ENCODE measurements at regions not wholly inside any gene's neighbourhood (a gene's known extent, or its start where the extent isn't known, plus 50 kb on each side); places are given as distances from the start of the nearest gene placed in this dataset.

DNA sequence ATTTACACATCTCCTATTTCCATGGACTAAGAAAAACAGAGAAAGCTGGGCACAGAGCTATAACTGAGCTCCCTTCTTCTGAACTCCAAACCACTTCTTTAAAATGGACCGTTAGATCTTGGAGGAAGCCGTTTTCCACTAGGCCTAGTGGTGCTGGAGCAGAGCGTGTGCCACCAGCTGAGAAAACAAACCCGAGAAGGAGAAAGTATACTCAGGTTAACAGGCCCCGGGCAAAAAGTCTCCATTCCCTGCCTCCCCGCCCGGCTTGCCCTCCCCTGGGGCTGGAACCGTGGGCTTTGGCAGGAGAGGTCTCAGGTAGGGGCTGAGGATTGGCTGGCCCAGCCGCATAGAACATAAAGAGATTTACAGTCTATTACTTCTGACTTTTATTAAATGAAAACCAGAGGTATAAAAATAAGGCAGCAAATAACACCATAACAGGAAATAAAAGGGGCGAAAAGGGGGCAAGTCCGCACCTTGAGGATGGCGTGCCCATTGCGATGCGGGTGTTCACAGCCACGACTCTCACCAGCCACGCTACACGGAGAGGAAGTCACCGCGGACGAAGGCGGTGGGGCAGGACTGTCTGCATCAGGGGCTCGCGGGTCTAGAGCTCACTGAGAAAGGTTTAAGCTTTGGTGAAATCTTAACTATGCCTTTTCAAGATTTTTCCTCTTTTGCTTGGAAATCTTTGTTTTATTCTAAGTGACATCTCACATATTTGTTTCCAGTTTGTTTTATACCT, 191.2 kb upstream of the GMDS start:
- no peak overlapping the region for H3K4me3 ChIP-seq (ENCODE audit: low read depth, low read length)
- no peak for DNase-seq (ENCODE audit: low read depth)
- TF ChIP-seq, protein P1, sequence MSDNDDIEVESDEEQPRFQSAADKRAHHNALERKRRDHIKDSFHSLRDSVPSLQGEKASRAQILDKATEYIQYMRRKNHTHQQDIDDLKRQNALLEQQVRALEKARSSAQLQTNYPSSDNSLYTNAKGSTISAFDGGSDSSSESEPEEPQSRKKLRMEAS (IDR thresholded peaks at IDR 0.05; ENCODE audit: low read depth, low read length), result no peak
- TF ChIP-seq MYC (IDR thresholded peaks at IDR 0.05; ENCODE audit: low read depth, low read length), result no peak
- TF ChIP-seq, protein P2, sequence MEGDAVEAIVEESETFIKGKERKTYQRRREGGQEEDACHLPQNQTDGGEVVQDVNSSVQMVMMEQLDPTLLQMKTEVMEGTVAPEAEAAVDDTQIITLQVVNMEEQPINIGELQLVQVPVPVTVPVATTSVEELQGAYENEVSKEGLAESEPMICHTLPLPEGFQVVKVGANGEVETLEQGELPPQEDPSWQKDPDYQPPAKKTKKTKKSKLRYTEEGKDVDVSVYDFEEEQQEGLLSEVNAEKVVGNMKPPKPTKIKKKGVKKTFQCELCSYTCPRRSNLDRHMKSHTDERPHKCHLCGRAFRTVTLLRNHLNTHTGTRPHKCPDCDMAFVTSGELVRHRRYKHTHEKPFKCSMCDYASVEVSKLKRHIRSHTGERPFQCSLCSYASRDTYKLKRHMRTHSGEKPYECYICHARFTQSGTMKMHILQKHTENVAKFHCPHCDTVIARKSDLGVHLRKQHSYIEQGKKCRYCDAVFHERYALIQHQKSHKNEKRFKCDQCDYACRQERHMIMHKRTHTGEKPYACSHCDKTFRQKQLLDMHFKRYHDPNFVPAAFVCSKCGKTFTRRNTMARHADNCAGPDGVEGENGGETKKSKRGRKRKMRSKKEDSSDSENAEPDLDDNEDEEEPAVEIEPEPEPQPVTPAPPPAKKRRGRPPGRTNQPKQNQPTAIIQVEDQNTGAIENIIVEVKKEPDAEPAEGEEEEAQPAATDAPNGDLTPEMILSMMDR (IDR thresholded peaks at IDR 0.05; ENCODE audit: low read depth, low read length), result no peak
- TF ChIP-seq POLR2A (IDR thresholded peaks at IDR 0.05; ENCODE audit: extremely low read depth, insufficient read length), result no peak

DNA sequence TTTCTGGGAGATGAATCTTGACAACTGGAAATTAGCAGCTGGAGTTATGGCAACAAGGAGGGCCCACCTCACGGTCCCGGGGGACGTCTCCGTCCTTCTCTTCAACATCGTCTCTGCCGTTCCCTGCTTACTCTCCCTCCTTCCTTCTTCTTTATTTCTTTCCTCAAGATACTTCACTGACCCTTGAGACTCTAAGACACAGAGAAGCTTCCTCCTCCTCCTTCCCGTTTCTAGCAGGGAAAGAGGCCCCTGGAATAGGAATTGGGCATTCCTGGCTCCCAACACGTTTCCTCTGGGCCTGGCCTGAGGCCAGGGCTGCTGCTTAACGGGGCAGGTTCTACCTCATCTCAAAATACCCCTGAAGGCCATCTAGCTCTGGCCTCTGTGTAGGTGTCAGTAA, 189.9 kb upstream of the GMDS start:
- TF ChIP-seq MYC (IDR thresholded peaks at IDR 0.05; ENCODE audit: low read depth, low read length) (no peak), POLR2A (IDR thresholded peaks at IDR 0.05; ENCODE audit: extremely low read depth, insufficient read length) (no peak)
- TF ChIP-seq, protein P1 (IDR thresholded peaks at IDR 0.05; ENCODE audit: low read depth, low read length), result no peak
- TF ChIP-seq, protein P2 (IDR thresholded peaks at IDR 0.05; ENCODE audit: low read depth, low read length), result no peak
- no peak overlapping the region for H3K4me3 ChIP-seq (ENCODE audit: low read depth, low read length)
- no peak for DNase-seq (ENCODE audit: low read depth)

DNA sequence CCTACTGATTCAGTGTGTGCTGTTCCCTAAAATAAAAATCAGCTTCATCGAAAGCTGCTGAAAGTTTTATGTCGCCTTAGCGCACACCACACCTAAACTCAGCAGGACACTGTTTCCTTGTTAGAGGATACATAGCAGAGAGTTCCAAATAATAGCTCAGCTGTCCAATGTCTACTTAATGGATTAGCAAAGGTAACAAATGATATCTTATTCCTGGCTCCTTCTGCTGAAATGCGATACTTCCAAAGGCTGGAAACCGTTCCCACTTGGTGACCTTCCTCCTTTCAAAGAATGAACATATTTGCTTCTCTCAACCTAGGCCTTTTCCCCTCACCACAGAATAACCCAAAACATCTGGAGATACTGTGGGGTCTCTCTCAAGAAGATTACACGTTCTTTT, 189.5 kb upstream of the GMDS start:
- no peak for TF ChIP-seq MYC (IDR thresholded peaks at IDR 0.05; ENCODE audit: low read depth, low read length)
- TF ChIP-seq, protein P2 (IDR thresholded peaks at IDR 0.05; ENCODE audit: low read depth, low read length), result no peak
- TF ChIP-seq, protein P1 (IDR thresholded peaks at IDR 0.05; ENCODE audit: low read depth, low read length), result no peak
- no peak for TF ChIP-seq POLR2A (IDR thresholded peaks at IDR 0.05; ENCODE audit: extremely low read depth, insufficient read length)
- no peak for DNase-seq (ENCODE audit: low read depth)

DNA sequence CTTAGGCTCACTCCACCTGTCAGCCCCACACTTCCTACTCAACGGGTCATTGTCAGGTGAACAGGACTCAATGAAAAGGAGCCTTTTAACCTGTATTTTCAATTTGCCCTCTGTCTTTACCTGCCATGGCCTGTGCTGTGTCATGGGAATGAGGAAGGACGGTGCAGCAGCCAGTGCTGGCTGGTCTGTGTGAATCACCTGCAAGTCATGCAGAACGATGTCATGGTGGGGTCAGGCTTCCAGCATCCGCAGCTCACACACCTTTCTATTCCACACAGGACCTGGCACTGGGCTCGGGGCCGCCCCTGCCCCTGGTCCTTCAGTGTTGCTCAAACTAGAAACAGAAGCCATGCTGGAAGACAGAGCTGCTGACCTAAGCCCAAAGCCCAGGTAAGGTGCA, 188.7 kb upstream of the GMDS start:
- TF ChIP-seq MYC (IDR thresholded peaks at IDR 0.05; ENCODE audit: low read depth, low read length), result no peak
- DNase-seq (ENCODE audit: low read depth), result no peak
- H3K4me3 ChIP-seq (ENCODE audit: low read depth, low read length), result no peak overlapping the region

More for the DNA sequence above, 189.5 kb upstream of the GMDS start:
- H3K4me3 ChIP-seq (ENCODE audit: low read depth, low read length), result no peak overlapping the region

DNA sequence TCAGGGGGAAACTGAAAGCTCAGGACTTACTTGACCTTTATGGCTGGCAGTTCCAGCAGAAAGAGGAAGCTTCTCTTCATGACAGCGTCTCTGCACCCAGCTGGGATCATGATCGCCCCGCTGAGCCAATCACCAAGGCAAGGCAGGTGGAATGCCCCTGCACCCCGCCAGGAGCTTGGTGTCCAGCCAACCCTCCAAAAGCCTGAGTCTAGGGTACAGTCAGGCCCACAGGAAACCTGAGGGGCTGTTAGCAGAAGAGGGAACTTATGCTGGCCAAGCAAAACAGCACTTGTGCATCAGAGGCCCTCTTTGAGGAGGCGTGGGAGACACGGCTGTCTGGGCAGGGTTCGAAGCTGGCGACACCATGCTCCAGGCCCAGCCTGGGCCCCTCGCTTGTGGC, 188.3 kb upstream of the GMDS start:
- TF ChIP-seq MYC (IDR thresholded peaks at IDR 0.05; ENCODE audit: low read depth, low read length) (no peak), POLR2A (IDR thresholded peaks at IDR 0.05; ENCODE audit: extremely low read depth, insufficient read length) (no peak)
- TF ChIP-seq, protein P1 (IDR thresholded peaks at IDR 0.05; ENCODE audit: low read depth, low read length), result no peak
- TF ChIP-seq, protein P2 (IDR thresholded peaks at IDR 0.05; ENCODE audit: low read depth, low read length), result no peak
- H3K4me3 ChIP-seq (ENCODE audit: low read depth, low read length), result no peak overlapping the region
- peak; percentile 73 for DNase-seq (ENCODE audit: low read depth)

DNA sequence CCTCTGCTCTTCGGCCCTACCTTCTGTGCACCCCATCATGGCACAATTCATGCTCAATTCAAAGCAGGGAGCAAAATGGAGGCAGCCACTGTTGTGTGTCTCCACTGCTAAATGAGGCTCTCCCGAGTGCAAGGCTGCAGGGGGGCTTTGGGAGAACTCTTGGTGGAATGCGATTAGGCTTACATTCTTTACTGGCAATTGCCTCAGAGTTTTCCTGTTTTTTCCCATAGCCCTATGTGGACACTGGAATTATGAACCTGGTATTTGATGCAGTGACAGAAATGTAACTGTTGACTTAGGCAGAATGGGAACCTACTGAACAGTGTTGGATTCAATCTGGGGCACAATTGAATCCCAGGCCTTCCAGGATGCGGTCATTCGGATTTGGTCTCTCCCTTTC, 187.9 kb upstream of the GMDS start:
- no peak for DNase-seq (ENCODE audit: low read depth)
- TF ChIP-seq MYC (IDR thresholded peaks at IDR 0.05; ENCODE audit: low read depth, low read length), result no peak
- TF ChIP-seq POLR2A (IDR thresholded peaks at IDR 0.05; ENCODE audit: extremely low read depth, insufficient read length), result no peak
- TF ChIP-seq, protein P2 (IDR thresholded peaks at IDR 0.05; ENCODE audit: low read depth, low read length), result no peak
- TF ChIP-seq, protein P1 (IDR thresholded peaks at IDR 0.05; ENCODE audit: low read depth, low read length), result no peak
- H3K4me3 ChIP-seq (ENCODE audit: low read depth, low read length), result no peak overlapping the region

All from NB4 (cell line).